D721Med (cell line): ENCODE measurements at regions not wholly inside any gene's neighbourhood (a gene's known extent, or its start where the extent isn't known, plus 50 kb on each side); places are given as distances from the start of the nearest gene placed in this dataset.

Source experiments
- DNase-seq: peaks from one replicate; pipeline ENCODE4 v3.0.0; 2011; ENCODE audit warnings: low spot score; ENCODE audit not compliant: insufficient read length
- FAIRE-seq: peaks from 2 replicates; lab custom pipeline; 2011; peaks lifted over from hg19 to GRCh38; lab: Jason Lieb, UNC
- TF ChIP-seq, protein P1 (sequence below): IDR thresholded peaks from 2 replicates; pipeline ENCODE4 v1.5.1; 2012; ENCODE audit warnings: mild to moderate bottlenecking, control low read depth; ENCODE audit not compliant: insufficient read depth; ENCODE audit errors: missing control alignments

DNA sequence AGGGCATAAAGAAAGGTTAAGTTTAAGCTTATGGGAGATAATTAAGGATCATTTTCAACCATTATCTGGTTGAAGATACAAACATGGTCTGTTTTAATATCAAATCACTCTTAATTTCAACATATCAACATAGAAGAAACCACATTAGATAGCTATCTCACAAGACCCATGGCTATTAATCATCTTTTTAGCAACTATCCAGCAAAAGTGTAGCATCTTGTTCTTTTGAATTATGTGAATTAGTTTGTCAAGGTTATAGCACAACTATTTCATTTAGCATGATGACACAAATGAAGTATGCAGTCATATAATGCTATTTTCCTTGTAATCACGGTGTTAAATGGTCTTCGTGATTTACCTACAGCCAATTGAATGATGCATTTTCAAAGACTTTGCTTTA lies 58.9 kb upstream of the PPP1R9A start:
- no peak for FAIRE-seq
- TF ChIP-seq, protein P1, sequence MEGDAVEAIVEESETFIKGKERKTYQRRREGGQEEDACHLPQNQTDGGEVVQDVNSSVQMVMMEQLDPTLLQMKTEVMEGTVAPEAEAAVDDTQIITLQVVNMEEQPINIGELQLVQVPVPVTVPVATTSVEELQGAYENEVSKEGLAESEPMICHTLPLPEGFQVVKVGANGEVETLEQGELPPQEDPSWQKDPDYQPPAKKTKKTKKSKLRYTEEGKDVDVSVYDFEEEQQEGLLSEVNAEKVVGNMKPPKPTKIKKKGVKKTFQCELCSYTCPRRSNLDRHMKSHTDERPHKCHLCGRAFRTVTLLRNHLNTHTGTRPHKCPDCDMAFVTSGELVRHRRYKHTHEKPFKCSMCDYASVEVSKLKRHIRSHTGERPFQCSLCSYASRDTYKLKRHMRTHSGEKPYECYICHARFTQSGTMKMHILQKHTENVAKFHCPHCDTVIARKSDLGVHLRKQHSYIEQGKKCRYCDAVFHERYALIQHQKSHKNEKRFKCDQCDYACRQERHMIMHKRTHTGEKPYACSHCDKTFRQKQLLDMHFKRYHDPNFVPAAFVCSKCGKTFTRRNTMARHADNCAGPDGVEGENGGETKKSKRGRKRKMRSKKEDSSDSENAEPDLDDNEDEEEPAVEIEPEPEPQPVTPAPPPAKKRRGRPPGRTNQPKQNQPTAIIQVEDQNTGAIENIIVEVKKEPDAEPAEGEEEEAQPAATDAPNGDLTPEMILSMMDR, result no peak
- no peak for DNase-seq

DNA sequence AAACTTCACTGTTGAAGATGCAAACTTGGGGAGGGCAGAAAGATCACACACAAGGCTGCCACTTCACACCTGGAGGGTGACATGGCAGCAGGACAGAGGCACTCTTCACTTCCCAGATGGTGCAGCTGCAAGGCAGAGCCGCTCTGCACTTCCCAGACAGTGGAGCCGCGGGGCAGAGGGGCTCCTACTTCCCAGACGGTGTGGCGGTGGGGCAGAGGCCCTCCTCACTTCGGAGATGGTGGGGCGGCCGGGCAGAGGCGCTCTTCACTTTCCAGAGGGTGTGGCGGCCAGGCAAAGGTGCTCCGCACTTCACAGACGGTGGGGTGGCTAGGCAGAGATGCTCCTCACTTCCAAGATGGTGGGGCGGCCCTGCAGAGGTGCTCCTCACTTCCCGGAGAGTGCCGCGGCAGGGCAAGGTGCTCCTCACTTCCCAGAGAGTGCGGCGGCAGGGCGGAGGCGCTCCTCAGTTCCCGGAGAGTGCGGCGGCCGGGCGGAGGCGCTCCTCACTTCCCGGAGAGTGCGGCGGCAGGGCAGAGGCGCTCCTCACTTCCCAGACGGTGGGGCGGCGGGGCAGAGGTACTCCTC lies 58.3 kb upstream of the PPP1R9A start:
- no peak for DNase-seq
- TF ChIP-seq, protein P1, result no peak
- FAIRE-seq, result no peak

DNA sequence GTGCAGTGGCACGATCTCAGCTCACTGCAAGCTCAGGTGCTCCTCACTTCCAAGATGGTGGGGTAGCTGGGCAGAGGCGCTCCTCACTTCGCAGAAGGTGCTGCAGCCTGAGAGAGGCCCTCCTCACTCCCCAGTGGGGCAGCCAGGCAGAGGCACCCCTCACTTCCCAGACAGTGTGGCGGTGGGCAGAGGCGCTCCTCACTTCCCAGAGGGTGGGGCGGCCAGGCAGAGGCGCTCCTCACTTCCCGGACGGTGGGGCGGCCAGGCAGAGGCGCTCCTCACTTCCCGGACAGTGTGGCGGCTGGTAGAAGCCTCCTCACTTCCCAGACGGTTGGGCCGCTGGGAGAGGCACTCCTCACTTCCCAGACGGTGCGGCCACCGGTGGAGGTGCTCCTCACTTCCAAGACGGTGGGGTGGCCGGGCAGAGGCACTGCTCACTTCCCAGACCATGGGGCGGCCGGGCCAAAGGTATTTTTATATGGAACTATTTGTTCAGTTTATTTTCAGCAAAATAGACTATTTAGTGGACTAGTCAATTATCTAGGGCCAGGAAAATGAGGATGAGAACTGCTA lies 57.7 kb upstream of the PPP1R9A start:
- TF ChIP-seq, protein P1, result no peak
- DNase-seq, result no peak
- FAIRE-seq, result no peak

DNA sequence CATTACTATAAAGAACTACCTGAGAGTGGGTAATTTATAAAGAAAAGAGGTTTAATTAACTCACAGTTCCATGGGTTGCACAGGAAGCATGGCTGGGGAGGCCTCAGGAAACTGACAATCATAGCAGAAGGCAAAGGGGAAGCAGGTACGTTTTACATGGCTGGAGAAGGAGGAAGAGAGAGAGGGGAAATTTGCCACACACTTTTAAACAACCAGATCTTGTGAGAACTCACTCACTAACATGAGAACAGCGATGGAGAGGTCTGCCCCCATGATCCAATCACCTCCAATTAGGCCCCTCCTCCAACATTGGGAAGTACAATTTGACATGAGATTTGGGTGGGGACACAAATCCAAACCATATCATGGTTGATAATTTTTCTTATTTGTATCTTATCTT lies 51.8 kb upstream of the PPP1R9A start:
- TF ChIP-seq, protein P1, result no peak
- DNase-seq (no peak), FAIRE-seq (no peak)

DNA sequence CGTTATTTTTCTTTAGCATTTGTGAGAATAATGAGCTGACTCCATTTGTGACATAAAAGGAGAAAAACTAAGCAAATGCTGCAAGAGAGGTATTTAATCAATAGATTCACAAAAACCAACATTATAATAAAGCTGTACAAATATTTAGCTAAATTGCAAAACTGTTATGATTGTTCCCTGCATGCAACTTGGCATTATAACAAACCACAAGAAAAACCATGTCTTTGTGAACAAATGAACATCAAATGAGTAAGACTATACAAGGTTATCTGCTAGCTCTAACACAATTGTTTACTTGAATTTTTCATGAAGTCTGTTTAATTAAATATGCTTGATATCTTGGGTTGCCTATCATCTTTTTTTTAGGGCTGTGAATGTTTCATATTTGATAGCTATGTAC lies 50.8 kb upstream of the PPP1R9A start:
- DNase-seq, result no peak
- TF ChIP-seq, protein P1, result no peak
- FAIRE-seq, result no peak
